ENCODE measurements at regions not wholly inside any gene's neighbourhood (a gene's known extent, or its start where the extent isn't known, plus 50 kb on each side); places are given as distances from the start of the nearest gene placed in this dataset.

DNA sequence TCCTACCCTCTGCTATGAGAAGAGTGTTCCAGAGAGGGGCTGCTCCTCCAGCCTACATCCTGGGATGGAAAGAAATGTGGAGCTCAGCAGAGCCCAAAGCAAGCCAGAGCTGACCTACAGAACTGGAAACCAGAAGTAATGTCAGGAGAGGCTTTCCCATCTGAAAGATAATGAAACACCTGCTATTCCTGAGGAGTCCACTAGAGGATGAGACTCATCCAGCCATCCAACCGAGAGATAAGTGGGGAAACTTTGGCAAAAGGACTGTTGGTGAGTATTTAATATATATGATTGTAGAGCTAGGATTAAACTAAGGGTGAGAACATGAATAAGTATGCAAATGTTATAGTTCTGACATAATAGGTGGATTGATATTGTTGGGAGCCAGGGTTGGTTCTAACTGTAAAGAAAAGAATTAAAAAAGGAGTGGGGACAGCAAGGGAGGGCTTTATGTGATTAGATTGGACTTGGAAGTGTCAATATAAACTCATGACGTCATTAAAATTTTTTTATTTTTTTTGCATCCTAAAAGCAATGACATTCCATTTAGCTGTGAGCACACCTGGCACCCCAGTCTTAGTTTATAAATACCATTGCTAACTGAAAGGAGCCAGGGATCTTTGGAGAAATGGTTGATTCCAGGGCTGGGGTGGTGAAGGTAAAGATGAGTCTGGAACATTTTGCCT is 312.8 kb upstream of the NFE2L3 start:
- no peaks in the 10 kb centered on the region for H3K9me3 ChIP-seq
- TF ChIP-seq, protein P1, sequence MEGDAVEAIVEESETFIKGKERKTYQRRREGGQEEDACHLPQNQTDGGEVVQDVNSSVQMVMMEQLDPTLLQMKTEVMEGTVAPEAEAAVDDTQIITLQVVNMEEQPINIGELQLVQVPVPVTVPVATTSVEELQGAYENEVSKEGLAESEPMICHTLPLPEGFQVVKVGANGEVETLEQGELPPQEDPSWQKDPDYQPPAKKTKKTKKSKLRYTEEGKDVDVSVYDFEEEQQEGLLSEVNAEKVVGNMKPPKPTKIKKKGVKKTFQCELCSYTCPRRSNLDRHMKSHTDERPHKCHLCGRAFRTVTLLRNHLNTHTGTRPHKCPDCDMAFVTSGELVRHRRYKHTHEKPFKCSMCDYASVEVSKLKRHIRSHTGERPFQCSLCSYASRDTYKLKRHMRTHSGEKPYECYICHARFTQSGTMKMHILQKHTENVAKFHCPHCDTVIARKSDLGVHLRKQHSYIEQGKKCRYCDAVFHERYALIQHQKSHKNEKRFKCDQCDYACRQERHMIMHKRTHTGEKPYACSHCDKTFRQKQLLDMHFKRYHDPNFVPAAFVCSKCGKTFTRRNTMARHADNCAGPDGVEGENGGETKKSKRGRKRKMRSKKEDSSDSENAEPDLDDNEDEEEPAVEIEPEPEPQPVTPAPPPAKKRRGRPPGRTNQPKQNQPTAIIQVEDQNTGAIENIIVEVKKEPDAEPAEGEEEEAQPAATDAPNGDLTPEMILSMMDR (IDR thresholded peaks at IDR 0.05) = no peak
- no peaks in the 10 kb centered on the region for H3K4me1 ChIP-seq
- no peak overlapping the region for H3K27ac ChIP-seq
- no peak overlapping the region for H3K4me3 ChIP-seq
- intact Hi-C loops (cut with DNase I) = no loop called here
- no peak for DNase-seq
- no peak for ATAC-seq
- H3K36me3 ChIP-seq = no peaks in the 10 kb centered on the region
- H3K27me3 ChIP-seq = peaks cover 0 to 21% of the 10 kb centered on the region in 2 donors

DNA sequence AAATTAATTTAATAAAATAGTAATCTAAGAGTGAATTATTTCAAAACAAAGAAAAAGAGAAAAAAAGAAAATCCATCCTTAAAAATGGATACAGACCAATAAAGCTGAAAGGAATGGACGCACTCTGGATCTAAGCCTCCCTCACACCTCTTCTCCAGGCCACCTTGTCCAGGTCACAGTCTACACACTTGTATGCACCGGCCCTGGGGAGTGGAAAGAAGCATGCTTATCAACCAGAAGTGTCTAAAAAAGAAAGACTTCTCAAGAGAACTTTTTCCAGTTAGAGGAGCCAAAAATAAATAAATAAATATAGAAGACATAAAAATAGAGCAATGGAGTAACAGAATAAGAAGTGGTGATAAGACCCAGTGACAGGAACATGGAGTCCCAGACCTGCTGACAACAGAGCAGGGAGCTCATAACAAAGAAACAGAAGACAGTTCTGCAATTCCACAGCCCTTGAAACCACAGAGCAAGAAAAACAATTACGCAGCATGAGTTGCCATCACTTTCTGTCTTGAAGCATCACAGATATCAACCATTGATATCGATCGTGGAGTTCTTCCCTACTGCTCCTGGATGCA is 311.7 kb upstream of the NFE2L3 start:
- H3K4me1 ChIP-seq = no peaks in the 10 kb centered on the region
- intact Hi-C loops (cut with DNase I) = no loop called here

DNA sequence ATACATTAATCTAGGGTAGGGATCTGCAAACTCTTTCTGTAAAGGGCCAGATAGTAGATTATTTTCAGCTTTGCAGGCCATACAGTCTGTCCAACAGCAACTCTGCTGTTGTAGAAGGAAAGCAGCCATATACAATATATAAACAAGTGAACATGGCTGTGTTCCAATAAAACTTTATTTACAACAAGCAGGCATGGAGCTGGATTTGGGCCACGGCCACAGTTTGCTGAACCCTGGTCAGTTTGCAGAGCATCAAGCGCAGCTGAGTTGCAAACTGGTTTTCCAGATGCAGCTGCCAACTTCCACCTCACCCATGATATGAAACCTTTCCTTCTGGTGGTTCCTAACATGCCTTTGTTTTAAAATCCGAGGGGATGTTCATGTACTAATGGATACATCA is 310.4 kb upstream of the NFE2L3 start:
- Histone ChIP-seq H3K27ac (peak overlapping the region in 1 of 2 donors; percentile 1), H3K27me3 (peaks cover 0 to 26% of the 10 kb centered on the region in 2 donors), H3K36me3 (no peaks in the 10 kb centered on the region), H3K9me3 (no peaks in the 10 kb centered on the region), H3K4me3 (no peak overlapping the region), H3K4me1 (no peaks in the 10 kb centered on the region)
- intact Hi-C loops (cut with DNase I) = no loop called here
- DNase-seq (no peak), ATAC-seq (no peak)
- TF ChIP-seq, protein P1 (IDR thresholded peaks at IDR 0.05) = no peak

More for the DNA sequence above, 311.7 kb upstream of the NFE2L3 start:
- TF ChIP-seq, protein P1 (IDR thresholded peaks at IDR 0.05) = no peak
- H3K36me3 ChIP-seq = no peaks in the 10 kb centered on the region
- no peaks in the 10 kb centered on the region for H3K9me3 ChIP-seq
- no peak overlapping the region for H3K4me3 ChIP-seq
- H3K27me3 ChIP-seq = peaks cover 0 to 25% of the 10 kb centered on the region in 2 donors
- ATAC-seq (no peak), DNase-seq (no peak)
- no peak overlapping the region for H3K27ac ChIP-seq

DNA sequence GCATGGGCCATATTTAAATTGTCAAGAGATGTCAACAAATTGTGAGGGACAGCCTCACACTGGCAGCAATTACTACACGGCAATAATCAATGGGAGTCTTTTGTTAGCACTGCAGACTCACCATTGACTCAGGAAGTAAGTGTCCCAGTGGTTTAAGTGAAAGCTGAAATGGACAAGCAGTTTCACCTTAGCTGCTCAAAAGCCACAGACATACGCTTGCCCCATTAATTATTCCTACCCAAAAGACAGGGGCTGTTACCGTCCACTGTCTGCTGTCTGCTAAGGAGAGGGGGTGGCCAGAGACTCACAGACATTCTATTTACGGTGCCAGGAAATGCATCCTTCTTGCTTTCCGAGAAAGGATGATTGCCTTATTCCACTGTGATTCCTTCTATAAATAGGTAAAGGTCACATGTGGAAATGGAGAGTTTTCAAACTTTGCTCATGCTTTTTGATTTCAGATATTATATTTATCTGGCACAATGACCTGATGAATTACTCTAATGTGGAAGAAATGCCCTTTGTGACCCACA is 309.7 kb upstream of the NFE2L3 start:
- Histone ChIP-seq H3K4me3 (no peak overlapping the region), H3K4me1 (peaks cover 0 to 5% of the 10 kb centered on the region in 2 donors), H3K27ac (no peak overlapping the region), H3K27me3 (peaks cover 0 to 32% of the 10 kb centered on the region in 2 donors), H3K36me3 (no peaks in the 10 kb centered on the region), H3K9me3 (no peaks in the 10 kb centered on the region)
- intact Hi-C loops (cut with DNase I) = no loop called here
- DNase-seq = no peak
- no peak for ATAC-seq
- TF ChIP-seq, protein P1 (IDR thresholded peaks at IDR 0.05) = no peak

DNA sequence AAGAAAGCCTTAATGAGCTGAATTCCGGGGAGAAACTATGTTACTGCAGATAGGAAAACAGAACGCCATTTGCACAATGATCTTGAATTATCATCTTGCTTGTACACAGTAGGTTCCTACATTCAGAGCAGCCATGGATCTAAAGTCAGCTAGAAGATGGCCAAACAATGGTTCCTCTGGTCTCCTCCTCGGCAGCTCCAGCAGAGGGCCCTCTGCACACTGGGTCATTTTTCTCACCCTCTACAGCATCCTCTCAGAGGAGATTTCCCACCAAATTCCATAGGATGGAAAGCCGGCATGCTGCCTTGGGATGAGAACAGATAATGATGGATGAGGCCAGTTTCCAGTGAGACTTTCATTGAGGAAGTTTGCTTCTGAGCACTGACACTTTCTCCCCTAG is 308.5 kb upstream of the NFE2L3 start:
- Histone ChIP-seq H3K27ac (no peak overlapping the region), H3K27me3 (peaks cover 0 to 29% of the 10 kb centered on the region in 2 donors), H3K4me1 (peaks cover 0 to 12% of the 10 kb centered on the region in 2 donors), H3K36me3 (no peaks in the 10 kb centered on the region), H3K9me3 (no peaks in the 10 kb centered on the region), H3K4me3 (no peak overlapping the region)
- TF ChIP-seq, protein P1 (IDR thresholded peaks at IDR 0.05) = no peak
- no peak for ATAC-seq
- DNase-seq = no peak
- intact Hi-C loops (cut with DNase I) = no loop called here

Measured in left lung (tissue), 4 donors.